GM18505 (cell line): ENCODE measurements at regions not wholly inside any gene's neighbourhood (a gene's known extent, or its start where the extent isn't known, plus 50 kb on each side); places are given as distances from the start of the nearest gene placed in this dataset.

Experiments
- ATAC-seq: cut with Tn5 transposase; IDR thresholded peaks from one replicate; pipeline ENCODE4 v1.9.1; 2021; ENCODE audit not compliant: unreplicated experiment
- POLR2A ChIP-seq: IDR thresholded peaks from 4 replicates; pipeline ENCODE4 v1.6.1; 2011; ENCODE audit warnings: borderline replicate concordance; ENCODE audit not compliant: insufficient read depth, insufficient read length; ENCODE audit errors: extremely low read depth

DNA sequence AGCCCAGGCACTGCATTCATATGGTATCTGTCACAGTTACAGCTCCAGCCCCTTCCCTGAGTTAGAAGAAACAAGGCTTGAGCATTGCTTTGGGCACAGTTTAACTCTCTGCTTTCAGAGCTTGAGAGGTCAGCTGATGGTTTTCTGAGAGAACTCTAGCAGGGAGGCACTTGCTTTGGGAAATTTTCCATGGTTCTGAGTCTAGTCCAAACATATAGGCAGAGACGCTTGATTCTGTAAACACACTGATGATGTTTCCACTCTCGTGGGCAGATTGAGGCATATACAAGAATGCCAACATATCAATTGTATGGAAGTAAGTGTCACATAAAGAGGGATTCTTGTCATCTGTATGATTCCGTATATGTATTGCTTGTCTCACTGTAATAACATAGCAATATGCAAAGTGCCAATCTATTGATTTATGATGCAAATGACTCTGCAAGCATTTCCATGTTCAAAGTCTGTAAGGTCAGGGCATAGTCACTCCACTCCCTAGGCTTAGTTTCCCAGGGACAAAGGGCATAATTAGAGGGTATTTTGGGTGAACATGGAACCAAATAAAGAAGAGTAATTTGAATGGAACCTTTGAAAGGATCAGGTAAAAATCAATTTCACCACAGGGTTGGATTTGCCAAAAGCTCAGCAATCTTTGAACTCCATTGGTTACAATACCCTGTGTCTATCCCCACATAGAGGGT lies 239.0 kb downstream of the INHBA start:
- no peak for TF ChIP-seq POLR2A
- ATAC-seq = no peak

DNA sequence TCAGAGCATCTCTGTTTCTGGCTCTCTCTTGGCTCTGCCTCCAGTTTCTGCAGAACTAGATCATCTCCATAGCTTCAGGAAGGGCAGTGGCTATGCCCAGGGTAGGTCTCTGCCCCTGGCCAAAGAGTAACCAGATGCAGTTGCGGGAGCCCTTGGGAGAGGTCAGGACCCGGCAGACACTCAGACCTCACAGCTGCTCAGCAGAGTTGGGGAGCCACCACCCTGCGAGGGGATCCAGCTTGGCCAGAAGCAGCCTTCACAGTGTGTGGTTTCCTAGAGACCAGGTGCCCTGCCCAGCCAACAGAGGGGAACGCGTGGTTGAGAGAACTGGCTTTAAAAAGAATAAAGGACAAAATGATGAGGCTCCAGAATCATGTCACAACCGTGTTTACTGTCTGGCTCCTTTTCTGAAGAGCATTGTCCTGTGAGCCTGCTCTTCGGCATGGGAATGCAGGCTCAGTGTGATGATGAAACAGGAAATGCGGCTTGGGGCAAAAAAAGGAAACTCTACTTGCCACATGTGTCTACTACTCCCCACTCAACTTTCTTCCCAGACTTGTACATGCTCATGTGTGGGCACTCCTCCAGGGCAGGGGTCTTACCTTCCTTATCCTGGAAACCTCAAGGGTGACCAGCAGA lies 243.1 kb downstream of the INHBA start:
- TF ChIP-seq POLR2A = no peak
- no peak for ATAC-seq

DNA sequence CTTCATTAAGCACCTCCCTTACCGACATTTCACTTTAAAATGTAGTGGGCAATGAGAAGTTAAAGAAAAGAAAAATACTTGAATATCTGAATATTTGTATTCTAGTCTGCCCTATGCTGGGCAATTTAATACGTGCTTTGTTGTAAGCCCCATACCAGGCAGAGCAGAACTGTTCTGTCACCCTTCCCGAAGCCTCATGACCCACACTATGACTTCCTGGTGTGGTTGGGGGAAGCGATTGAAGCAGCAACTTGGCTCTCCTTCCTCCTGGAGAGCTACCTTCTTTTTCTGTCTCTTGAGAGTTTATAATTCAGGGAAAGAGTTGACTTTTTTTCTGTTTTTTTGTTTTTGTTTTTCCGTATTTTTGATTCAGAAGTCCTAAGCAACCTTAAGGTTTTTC lies 243.7 kb downstream of the INHBA start:
- TF ChIP-seq POLR2A = no peak
- no peak for ATAC-seq

DNA sequence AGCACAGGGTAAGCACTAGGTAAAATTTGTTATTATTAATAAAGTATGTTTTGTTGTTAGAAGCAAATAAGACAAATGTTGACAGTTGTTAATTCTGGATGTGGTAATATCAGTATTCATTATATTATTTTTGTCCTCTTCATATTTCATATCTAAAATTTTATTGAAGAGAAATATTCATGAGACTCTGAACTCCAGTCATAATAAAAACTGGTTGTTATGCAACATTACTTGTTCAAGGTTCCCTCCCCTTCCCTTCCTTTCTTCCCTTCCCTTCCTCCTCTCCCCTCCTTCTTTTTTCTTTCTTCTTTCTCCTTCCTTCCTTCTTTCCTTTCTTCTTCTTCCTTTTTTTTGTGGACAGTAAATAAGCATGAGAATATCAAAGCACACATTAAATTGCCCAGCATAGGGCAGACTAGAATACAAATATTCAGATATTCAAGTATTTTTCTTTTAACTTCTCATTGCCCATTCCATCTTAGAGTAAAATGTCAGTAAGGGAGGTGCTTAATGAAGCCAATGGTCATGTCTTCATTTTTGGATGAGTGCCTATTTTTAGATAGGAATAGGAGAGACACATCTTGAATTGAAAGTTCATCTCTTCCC lies 245.0 kb downstream of the INHBA start:
- ATAC-seq = no peak
- TF ChIP-seq POLR2A = no peak

DNA sequence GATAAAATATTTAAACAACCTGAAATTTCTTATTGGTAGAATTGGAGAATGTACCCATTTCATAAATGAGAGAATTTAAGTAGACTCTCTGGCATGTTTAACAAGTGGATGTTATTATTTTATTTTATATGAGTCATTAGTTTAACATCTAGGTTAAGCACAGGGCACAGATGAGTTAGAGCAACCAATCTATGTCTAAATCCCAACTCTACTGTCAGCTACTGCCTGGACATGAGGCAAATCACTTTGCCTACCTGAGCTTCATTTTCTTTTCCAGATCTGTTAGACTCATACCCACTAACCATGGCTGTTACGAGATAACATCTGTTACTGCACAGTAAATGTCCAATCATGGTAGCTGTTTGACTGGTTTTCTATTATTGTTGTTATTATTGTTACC lies 251.1 kb downstream of the INHBA start:
- TF ChIP-seq POLR2A = no peak
- ATAC-seq = no peak

DNA sequence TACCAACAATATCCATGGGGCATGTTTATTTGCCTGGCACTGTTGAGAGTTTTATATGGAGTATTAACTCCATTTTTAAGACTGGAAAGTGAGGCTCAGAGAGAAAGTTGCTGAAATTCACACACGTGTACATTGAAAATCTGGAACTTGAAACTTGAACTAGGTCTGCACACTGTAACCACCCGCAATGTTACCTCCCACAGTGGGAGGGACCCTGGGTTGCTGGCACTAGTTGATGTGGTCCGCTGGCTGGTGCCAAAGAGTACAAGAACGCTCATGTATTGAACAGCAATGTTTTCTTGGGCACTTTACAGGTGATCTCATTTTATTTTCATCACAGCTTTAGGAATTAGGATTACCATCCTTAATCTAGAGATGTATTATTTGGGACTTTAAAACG lies 253.2 kb downstream of the INHBA start:
- TF ChIP-seq POLR2A = no peak
- no peak for ATAC-seq

DNA sequence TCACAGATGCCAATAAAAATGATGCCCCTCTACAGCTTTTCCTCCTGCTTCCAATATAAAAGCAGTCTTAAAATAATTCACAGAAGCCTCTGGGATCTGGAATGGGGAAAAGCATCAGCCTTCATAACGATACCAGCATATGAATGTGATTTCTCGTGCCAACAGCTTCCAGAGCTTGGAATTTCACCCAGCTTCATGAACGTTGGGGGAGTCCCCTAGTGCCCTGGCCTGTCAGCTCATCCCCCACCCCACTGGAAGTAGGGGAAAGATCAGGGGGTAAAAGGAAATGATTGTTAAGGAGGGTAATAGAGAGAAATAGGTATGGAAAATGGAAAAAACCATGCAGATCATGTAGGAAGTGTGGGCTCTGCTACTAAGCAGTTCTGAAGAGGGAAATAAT lies 253.6 kb downstream of the INHBA start:
- ATAC-seq = no peak
- TF ChIP-seq POLR2A = no peak

DNA sequence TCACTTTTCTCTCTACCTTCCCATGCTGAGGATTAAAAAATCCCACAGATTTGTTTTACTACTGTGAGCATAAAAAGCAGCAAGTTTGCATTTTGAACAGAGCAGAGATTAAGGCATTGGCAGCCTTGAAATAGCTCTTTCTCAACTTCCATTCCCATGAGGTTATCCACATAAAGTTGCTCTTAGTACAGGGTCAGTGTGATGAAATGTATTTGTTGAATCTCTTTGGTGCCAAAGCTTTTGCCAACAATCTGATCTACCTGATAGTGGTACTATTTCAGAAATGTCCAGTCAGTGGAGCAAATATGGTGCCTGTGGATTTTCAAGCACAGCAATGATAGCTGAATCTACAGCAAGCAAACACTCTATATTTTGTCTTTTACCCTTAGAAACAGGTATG lies 254.8 kb downstream of the INHBA start:
- no peak for TF ChIP-seq POLR2A
- no peak for ATAC-seq

DNA sequence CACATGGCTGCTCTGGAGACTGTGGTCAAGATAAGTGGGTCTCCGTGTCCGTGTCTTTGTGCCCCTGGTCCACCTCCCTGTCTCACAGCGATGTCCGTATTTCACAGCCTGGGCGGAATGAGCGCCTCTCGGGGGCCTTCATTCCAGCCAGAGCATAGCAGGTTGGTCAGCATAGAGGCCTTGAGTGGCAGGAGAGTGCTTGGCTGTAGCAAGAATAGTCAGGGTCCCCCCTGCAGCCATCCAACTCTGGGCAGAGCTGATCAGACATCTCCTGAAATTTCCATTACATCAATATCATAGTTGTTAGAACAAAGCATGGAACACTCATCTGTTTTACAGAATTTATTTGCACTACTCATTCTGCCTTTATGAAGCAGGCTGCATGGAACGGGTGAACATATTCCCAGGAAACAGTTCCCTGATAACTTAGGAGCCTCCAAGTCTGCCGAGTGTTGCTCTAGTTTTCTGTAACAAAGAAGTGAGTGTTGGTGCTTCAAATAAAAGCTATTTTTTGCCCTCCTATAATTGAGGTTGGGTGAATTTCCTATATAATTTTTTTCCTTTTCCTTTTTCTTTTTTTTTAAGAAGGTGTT lies 255.3 kb downstream of the INHBA start:
- no peak for ATAC-seq
- TF ChIP-seq POLR2A = no peak

DNA sequence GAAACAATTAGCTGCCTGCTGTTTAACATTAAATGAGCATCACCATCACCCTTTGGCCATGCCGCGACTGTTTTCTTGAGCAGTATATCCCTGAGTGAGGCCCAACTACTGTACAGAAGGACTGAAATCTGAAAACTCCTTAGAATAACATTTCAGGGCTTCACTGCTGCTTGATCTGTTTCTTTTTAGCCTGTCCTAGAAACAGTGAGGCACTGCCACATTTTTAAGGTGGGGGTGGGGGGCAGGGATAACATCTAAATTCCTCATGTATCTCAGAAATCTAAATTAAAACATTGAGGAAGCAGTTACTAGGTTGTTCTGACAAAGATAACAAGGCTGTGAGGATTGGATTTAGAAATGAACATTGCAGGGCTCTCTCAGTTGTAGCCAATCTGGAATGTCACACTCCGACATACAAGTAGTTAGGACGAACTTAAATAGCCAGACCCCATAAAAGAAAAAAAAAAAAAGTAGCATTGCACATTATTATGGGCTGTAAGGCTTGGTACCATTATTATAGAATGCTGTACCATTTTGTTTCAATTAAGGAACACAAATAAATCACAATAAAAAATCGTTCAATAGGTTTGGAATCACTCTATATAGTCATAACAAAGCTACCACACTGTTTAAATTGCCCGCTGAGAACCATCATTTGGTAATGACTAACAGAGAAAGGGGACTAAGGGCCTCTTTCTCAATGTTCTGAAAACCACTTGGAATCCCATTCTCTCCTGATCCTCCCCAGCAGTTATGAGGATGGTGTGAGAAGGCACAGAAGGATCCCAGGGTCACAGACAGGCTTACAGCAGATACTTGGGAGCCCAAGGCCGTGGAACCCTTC lies 256.1 kb downstream of the INHBA start:
- ATAC-seq = no peak
- TF ChIP-seq POLR2A = no peak

DNA sequence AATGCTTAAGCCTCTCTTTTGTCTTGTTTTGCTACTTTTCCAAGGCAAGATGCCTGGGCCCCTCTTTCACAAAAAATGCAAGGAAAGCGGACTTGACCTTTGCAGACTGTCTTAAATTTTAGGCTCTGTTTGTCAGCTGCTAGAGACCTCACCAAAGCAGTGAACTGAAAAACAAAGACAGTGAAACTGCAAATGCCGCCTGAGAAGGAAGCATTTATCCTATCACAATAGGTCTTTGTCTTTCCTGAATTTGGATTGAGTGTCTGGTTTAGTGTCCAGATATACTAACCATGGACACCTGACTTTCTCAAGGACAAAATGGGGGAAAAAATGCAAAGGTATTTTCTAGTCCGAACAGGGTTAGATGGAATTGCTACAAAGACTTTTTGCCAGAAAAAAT lies 256.9 kb downstream of the INHBA start:
- ATAC-seq = no peak
- TF ChIP-seq POLR2A = no peak

DNA sequence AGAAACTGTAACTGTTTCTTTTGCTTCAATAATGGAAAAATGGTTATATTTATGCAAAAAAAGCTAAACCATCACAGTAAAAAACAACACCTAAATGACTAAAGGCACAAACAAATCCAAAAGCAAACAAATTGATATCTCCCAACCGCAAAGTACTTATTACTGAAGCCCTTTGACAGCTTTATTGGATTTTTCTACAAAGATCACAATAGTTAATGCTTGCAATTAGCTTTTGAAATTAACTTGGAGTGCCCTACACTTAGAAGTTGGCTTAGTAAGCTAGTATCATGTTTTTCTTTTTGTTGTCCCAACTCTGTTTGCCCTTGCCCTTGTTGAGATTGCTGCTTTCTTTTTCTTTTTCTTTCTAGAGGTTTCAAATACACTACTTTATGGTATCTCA lies 257.5 kb downstream of the INHBA start:
- no peak for ATAC-seq
- no peak for TF ChIP-seq POLR2A

DNA sequence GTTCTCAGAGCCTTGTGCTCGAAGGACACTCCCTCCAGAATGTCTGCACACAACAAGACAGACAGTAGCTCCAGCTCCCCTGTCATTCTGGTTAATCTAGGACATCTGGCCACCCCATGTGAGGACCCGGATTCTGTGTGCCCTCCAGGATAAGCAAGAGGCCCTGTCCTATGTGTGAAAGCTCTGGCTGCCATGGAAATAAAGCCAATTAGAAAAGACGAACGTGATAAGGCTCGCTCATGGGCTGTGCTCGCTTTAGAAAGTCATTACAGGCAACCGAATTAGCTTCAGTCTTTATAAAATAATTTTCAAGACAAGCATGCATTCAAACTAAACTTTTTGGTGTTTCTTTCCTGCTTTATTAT lies 263.4 kb downstream of the INHBA start:
- no peak for TF ChIP-seq POLR2A
- ATAC-seq = no peak
